Ishikawa (cell line): ENCODE measurements at regions not wholly inside any gene's neighbourhood (a gene's known extent, or its start where the extent isn't known, plus 50 kb on each side); places are given as distances from the start of the nearest gene placed in this dataset.

Experiments
- CEBPB ChIP-seq: IDR thresholded peaks from 2 replicates; pipeline ENCODE4 v1.6.1; 2012
- EGR1 ChIP-seq: IDR thresholded peaks from 2 replicates; pipeline ENCODE4 v1.6.1; 2012
- EP300 ChIP-seq: IDR thresholded peaks from 2 replicates; pipeline ENCODE4 v1.6.1; 2012; ENCODE audit warnings: borderline replicate concordance
- FOXM1 ChIP-seq: IDR thresholded peaks from 2 replicates; pipeline ENCODE4 v1.6.1; 2012; ENCODE audit warnings: low read depth, borderline replicate concordance
- NFIC ChIP-seq: IDR thresholded peaks from 2 replicates; pipeline ENCODE4 v1.6.1; 2012
- RAD21 ChIP-seq: IDR thresholded peaks from 2 replicates; pipeline ENCODE4 v1.6.1; 2012; ENCODE audit warnings: low read depth
- TAF1 ChIP-seq: IDR thresholded peaks from 2 replicates; pipeline ENCODE4 v1.6.1; 2012; ENCODE audit warnings: low read depth, mild to moderate bottlenecking
- TCF12 ChIP-seq: IDR thresholded peaks from 2 replicates; pipeline ENCODE4 v1.6.1; 2012; ENCODE audit warnings: low read depth
- TEAD4 ChIP-seq: IDR thresholded peaks from 2 replicates; pipeline ENCODE4 v1.6.1; 2012
- ZBTB7A ChIP-seq: IDR thresholded peaks from 2 replicates; pipeline ENCODE4 v1.6.1; 2012; ENCODE audit warnings: low read depth
- TF ChIP-seq, protein P1 (sequence below): IDR thresholded peaks from 2 replicates; pipeline ENCODE4 v1.6.1; 2012; ENCODE audit warnings: low read depth, mild to moderate bottlenecking
- TF ChIP-seq, protein P2 (sequence below): IDR thresholded peaks from 2 replicates; pipeline ENCODE4 v1.6.1; 2012
- TF ChIP-seq, protein P3 (sequence below): IDR thresholded peaks from 2 replicates; pipeline ENCODE4 v1.6.1; 2012

DNA sequence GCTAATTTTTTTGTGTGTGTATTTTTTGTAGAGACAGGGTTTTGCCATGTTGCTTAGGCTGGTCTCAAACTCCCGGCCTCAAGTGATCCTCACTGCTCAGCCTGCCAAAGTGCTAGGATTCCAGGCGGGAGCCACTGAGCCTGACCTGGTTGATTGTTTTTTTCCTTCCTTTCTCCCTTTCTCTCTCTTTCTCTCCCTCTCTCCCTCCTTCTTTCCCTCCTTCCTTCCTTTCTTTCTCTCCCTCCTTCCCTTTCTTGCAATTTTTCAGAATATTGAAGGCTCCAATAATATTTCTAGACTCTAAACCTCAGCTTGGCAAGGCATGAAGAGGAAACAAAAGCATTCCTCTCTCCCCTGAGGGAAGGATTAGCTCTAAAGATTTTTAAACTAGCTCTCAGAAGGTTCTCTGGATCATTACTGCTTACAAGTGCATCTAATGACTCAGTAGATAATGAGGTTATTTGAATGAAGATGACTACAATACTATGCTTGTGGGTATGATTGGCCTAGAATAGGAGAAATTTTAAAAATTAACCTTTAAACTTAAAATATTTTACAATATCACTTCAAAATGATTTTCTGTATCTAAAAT is 68.5 kb upstream of the GADD45A start:
- TF ChIP-seq, protein P1, sequence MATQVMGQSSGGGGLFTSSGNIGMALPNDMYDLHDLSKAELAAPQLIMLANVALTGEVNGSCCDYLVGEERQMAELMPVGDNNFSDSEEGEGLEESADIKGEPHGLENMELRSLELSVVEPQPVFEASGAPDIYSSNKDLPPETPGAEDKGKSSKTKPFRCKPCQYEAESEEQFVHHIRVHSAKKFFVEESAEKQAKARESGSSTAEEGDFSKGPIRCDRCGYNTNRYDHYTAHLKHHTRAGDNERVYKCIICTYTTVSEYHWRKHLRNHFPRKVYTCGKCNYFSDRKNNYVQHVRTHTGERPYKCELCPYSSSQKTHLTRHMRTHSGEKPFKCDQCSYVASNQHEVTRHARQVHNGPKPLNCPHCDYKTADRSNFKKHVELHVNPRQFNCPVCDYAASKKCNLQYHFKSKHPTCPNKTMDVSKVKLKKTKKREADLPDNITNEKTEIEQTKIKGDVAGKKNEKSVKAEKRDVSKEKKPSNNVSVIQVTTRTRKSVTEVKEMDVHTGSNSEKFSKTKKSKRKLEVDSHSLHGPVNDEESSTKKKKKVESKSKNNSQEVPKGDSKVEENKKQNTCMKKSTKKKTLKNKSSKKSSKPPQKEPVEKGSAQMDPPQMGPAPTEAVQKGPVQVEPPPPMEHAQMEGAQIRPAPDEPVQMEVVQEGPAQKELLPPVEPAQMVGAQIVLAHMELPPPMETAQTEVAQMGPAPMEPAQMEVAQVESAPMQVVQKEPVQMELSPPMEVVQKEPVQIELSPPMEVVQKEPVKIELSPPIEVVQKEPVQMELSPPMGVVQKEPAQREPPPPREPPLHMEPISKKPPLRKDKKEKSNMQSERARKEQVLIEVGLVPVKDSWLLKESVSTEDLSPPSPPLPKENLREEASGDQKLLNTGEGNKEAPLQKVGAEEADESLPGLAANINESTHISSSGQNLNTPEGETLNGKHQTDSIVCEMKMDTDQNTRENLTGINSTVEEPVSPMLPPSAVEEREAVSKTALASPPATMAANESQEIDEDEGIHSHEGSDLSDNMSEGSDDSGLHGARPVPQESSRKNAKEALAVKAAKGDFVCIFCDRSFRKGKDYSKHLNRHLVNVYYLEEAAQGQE = no peak
- TF ChIP-seq, protein P2, sequence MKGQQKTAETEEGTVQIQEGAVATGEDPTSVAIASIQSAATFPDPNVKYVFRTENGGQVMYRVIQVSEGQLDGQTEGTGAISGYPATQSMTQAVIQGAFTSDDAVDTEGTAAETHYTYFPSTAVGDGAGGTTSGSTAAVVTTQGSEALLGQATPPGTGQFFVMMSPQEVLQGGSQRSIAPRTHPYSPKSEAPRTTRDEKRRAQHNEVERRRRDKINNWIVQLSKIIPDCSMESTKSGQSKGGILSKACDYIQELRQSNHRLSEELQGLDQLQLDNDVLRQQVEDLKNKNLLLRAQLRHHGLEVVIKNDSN = no peak
- TF ChIP-seq TAF1 (no peak), FOXM1 (no peak), ZBTB7A (no peak)

DNA sequence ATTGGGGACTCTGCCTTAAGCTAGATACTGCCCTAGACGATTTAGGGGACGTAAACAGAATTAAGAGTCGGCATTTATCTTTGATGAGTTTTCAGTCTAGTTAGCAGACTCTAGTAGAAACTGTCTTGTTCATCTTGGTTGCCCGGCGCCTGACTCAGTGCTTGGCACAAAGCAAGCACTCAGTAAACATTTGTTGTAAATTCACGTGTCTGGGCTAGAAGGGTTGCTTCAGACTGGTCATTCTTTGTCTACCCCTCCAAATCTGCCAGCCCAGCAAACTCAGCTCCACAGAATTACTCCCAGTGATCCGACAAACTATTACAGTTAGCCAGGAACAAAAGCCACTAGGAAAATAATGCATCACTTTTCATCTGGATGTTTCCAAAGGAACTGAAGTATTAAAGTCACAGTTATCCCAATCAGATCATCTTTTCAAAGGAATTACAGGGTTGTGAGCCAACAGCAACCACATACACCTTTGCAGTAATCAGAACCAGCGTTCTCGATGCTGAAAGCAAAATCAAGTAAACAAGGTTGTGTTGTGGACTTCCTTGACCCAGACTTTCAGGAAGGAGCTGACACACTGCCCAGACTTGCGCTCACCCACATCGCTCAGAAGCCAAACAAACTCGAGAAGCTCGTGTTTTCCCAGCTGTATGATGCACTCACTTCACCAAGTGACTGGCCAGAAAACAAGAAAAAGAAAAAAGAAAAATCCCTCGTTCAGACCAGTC is 66.5 kb upstream of the GADD45A start:
- TF ChIP-seq, protein P1 = no peak
- TF ChIP-seq CEBPB = no peak
- no peak for TF ChIP-seq NFIC
- no peak for TF ChIP-seq RAD21
- TF ChIP-seq EP300 = no peak

DNA sequence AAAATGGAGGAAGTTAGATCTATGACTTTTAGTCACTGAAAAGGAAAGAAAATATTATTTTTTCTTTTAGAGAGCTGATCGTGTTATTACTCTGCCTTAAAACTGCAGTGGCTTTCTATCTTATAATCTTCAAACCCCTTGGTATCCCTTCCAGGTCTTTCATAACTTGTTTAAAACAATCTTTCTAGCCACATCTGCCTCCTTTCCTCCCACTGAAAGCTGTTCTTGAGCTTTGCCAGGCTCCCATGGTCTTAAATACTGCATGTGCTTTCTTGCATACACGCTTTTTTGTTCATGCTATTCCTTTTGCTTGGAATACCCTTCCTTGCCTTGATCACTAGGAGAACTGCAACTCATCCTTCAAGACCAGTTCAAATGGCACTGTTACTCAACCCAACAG is 65.9 kb upstream of the GADD45A start:
- TF ChIP-seq ZBTB7A (no peak), TCF12 (no peak), EGR1 (no peak), TEAD4 (no peak)
- TF ChIP-seq, protein P3, sequence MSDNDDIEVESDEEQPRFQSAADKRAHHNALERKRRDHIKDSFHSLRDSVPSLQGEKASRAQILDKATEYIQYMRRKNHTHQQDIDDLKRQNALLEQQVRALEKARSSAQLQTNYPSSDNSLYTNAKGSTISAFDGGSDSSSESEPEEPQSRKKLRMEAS = no peak
- TF ChIP-seq, protein P1 = no peak
- TF ChIP-seq, protein P2 = no peak

DNA sequence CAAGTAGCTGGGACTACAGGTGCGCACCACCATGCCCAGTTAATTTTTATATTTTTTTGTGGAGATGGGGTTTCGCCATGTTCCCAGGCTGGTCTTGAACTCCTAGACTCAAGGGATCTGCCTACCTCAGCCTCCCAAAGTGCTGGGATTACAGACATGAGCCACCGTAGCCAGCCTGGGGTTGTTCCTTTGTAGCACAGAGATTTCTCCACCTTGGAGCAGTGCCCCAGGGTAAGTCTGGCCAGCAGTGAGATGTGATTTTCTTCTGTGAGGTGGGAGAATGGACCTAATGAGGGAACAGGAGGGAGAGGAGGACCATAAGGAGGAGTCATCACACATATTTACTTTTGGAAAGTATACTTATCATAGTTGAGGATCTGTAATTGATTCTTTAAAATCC is 61.1 kb upstream of the GADD45A start:
- TF ChIP-seq, protein P2 = no peak
- TF ChIP-seq TCF12 = no peak

DNA sequence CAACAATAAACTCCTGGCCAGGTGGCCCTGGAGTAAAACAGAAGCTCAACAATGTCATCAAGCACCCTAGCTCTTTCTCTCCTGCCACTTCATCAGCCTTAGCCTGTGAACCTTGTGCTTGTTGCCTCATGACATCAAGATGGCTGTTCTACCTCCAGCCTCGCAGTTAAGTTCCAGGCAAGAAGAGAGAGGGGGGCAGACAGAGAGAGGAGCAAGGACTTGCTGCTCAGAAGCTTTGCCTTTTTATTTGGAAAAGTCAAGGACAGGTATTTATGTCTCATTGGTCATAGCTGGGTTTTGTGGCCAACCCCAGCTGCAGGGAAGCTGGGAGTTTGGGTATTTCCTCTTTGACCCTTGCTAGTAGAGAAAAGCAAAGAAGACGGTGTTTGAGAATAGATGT is 60.3 kb upstream of the GADD45A start:
- no peak for TF ChIP-seq FOXM1
- no peak for TF ChIP-seq CEBPB
- TF ChIP-seq ZBTB7A = no peak
- TF ChIP-seq, protein P3 = no peak
- TF ChIP-seq RAD21 = no peak
